ENCODE measurements at regions not wholly inside any gene's neighbourhood (a gene's known extent, or its start where the extent isn't known, plus 50 kb on each side); places are given as distances from the start of the nearest gene placed in this dataset.

GRCh38 chr6:140627002-140627401, 1252.6 kb upstream of the CITED2 start:
- no peak for TF ChIP-seq CTCF (conservative IDR thresholded peaks at IDR 0.05; ENCODE audit: low read depth, low read length)
- no peak for TF ChIP-seq EZH2 (IDR thresholded peaks at IDR 0.05; ENCODE audit: borderline replicate concordance, low read depth, low read length, poor library complexity, severe bottlenecking)

All from A673 (cell line).